ENCODE measurements at regions not wholly inside any gene's neighbourhood (a gene's known extent, or its start where the extent isn't known, plus 50 kb on each side); places are given as distances from the start of the nearest gene placed in this dataset.

DNA sequence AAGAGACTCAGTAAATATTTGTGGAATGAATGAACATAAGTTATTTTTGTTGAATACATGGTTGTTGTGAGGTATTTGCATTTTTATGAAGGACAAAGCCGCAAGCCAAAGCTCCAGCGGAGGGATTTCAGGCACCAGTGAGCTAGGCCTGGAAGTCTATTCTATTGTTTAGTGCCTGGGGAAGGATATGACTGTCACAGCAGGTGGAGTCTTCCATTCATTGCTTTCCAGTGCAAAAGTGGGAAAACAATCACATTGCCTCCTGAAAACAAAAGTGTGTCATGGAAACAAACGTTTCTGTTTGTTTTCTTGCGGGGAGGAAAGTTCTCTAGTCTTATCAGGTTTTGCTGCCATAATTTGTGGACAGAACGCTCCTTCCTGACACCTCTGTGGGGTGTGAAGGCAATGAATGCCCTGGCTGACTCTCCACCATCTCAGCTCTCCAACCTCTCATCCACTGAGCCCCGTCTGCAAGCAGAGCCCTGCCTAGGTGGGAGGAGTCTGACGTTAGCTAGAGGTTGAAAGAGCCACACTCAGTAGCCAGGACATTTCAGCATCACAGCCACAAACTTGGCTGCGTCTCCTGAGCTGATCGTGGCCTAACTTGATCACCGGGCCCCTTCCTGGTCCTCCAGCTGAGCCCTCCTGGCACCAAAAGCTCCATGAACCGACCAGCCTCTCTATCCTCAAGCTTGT, 739.1 kb downstream of the MATN1 start:
- TF ChIP-seq CTCF (optimal IDR thresholded peaks at IDR 0.05 in 1 of 3, IDR thresholded peaks at IDR 0.05 in 1 of 3, conservative IDR thresholded peaks at IDR 0.05 in 1 of 3; ENCODE audit: extremely low read depth in 1 of 3, insufficient read depth in 2 of 3, low read length in 3 of 3) (no peak), EZH2 (IDR thresholded peaks at IDR 0.05; ENCODE audit: low read length) (no peak)

Data from keratinocyte (primary cell).